Erythroblast (primary cell): ENCODE measurements at regions not wholly inside any gene's neighbourhood (a gene's known extent, or its start where the extent isn't known, plus 50 kb on each side); places are given as distances from the start of the nearest gene placed in this dataset.

ENCODE experiments used
- GATA1 ChIP-seq: IDR thresholded peaks from 2 replicates; pipeline ENCODE4 v1.6.1; 2011; ENCODE audit warnings: low read depth, mild to moderate bottlenecking, control low read depth, low read length, moderate library complexity
- POLR2A ChIP-seq: IDR thresholded peaks from 2 replicates; pipeline ENCODE4 v1.6.1; 2011; ENCODE audit warnings: mild to moderate bottlenecking, low read length

DNA sequence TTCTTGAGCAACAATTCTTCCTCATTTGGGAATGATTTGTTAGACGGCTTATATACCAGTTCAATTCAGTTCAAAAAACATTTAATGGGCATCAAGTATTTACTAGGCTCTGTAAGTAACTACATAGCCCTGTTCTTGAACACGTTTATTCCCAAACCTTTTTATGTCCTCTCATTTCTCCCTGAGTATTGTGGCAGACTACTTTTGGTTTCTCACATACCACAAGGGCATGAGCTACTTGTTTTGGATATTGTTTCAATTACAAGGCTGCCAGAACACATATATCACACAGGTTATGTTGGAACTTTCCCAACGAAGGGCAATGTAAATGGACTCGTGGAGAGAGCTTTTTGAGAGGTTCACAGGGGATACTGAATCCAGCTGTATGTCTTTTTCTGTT lies 363.8 kb upstream of the NAALADL2 start:
- TF ChIP-seq POLR2A (no peak), GATA1 (no peak)
